Right atrium auricular region (tissue), 2 donors: ENCODE measurements at regions not wholly inside any gene's neighbourhood (a gene's known extent, or its start where the extent isn't known, plus 50 kb on each side); places are given as distances from the start of the nearest gene placed in this dataset.

Source experiments
- DNase-seq: peaks from one replicate; pipeline ENCODE4 v3.0.0-alpha.2; 2019; ENCODE audit warnings: low spot score
- H3K27ac ChIP-seq, 2 donors: fragments of 200-600 bp; sonication (generic); 1 replicate in 1 of 2; 2 replicates in 1 of 2; pipeline ENCODE4 v1.5.1; 2016 to 2019
- H3K27me3 ChIP-seq, 2 donors: fragments of 200-600 bp; sonication (generic); one replicate each; pipeline versions ENCODE4 v1.5.1 to v1.6.0; 2017 to 2019
- H3K36me3 ChIP-seq: fragments of 200-600 bp; sonication (generic); one replicate; pipeline ENCODE4 v1.5.1; 2016
- H3K4me1 ChIP-seq, 2 donors: fragments of 200-600 bp; sonication (generic); one replicate each; pipeline versions ENCODE4 v1.5.1 to v1.6.0; 2017 to 2019
- H3K4me3 ChIP-seq, 2 donors: fragments of 200-600 bp; sonication (generic); 1 replicate in 1 of 2; 2 replicates in 1 of 2; pipeline ENCODE4 v1.5.1; 2017 to 2019; ENCODE audit warnings: mild to moderate bottlenecking in 1 of 2, moderate library complexity in 1 of 2
- H3K9me3 ChIP-seq, 2 donors: fragments of 200-600 bp; sonication (generic); one replicate each; pipeline ENCODE4 v1.5.1; 2019
- TF ChIP-seq, protein P1 (sequence below), 2 donors: fragments of 200-600 bp; sonication (generic); IDR thresholded peaks; one replicate each; pipeline ENCODE4 v1.5.1; 2019; ENCODE audit warnings: antibody characterized with exemption in 2 of 2

DNA sequence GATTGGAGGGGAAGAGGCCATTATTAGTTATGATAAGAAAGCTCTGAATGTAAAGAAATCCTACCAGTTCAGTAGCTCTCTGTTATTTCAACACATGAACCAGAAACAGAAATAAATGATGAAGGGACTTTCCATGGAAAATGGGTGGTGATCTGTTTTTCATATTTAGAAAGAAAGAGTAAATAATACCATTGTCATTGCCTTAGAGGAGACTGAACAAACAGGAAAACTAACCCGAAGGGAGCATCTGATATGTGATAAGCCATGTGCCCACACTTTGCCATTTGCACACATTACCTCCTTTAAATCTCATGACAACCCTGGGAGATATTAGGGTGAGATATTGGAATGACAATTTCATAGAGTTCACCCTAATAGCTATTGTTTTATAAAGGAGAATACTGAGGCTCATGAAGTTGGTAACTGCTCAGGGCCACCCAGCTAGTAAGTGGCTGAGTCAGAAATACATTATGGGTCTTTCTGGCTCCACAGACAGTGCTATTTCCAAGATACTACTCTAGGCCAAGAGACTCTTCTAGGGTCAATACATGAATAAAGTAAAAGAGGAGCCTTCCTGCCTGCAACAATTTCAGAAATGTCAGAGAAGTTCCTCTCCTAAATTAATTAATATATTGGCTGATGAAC lies 111.0 kb upstream of the SLIT3 start:
- no peak for DNase-seq
- Histone ChIP-seq H3K36me3 (no peaks in the 10 kb centered on the region), H3K4me3 (no peak overlapping the region), H3K27me3 (no peaks in the 10 kb centered on the region), H3K4me1 (no peaks in the 10 kb centered on the region), H3K9me3 (no peaks in the 10 kb centered on the region), H3K27ac (no peak overlapping the region)
- TF ChIP-seq, protein P1, sequence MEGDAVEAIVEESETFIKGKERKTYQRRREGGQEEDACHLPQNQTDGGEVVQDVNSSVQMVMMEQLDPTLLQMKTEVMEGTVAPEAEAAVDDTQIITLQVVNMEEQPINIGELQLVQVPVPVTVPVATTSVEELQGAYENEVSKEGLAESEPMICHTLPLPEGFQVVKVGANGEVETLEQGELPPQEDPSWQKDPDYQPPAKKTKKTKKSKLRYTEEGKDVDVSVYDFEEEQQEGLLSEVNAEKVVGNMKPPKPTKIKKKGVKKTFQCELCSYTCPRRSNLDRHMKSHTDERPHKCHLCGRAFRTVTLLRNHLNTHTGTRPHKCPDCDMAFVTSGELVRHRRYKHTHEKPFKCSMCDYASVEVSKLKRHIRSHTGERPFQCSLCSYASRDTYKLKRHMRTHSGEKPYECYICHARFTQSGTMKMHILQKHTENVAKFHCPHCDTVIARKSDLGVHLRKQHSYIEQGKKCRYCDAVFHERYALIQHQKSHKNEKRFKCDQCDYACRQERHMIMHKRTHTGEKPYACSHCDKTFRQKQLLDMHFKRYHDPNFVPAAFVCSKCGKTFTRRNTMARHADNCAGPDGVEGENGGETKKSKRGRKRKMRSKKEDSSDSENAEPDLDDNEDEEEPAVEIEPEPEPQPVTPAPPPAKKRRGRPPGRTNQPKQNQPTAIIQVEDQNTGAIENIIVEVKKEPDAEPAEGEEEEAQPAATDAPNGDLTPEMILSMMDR (IDR thresholded peaks at IDR 0.05) = no peak

DNA sequence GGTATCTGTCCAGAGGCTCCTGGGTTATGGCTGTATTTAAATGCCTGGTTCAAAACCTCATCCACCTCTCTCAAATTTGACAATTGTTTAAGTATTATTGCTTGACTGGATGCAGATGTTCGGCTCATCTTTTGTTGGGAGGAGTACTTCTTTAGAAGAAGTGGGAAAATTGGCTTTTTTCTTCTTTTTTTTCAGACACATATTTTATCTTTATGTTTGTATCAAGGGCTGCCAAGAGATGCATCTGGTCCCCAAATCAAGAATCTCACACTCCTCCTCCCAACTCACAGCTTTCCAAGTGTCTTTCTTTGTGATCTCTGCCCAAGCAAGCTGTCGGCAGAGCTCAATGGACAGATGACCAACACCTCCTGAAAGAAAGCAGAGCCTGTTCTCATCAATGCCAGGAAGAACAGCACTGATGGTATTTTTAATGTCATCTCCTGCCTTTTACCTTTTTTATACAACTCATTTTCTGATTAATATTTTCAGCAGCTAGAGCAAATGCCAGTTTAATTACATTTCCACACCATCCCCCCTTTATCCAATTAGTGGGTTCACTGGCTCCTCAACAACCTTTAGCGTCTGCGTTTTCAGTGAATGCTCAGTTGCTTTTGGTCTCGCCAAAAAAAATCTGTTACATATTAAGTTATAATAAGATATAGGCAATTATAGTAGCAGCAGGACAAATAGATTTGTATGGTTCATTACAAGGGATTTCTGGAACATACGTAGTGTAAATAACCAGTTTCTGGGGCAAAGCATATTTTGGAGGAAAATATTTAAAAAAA lies 110.3 kb upstream of the SLIT3 start:
- H3K36me3 ChIP-seq = no peaks in the 10 kb centered on the region
- H3K4me1 ChIP-seq = no peaks in the 10 kb centered on the region
- H3K9me3 ChIP-seq = no peaks in the 10 kb centered on the region
- DNase-seq = no peak
- TF ChIP-seq, protein P1 (IDR thresholded peaks at IDR 0.05) = no peak
- H3K4me3 ChIP-seq = no peak overlapping the region
- H3K27me3 ChIP-seq = no peaks in the 10 kb centered on the region
- H3K27ac ChIP-seq = no peak overlapping the region

DNA sequence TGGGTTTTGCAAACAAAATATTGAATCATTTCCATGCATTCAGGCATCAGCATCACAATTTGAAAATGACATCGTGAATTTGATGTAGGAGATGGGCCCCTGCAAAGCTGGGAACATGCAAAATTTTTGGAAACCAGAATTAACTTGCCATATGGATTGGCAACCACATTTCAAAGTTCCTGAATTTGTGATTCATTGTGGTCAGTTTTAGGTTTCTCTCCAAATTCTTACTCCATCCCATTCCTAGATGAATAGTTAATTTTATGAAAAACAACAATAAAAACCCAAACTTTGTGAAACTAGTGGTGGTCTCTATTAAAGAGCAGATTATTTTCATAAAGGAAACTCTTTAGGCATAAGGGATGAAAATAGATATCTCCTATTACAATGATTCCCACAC lies 107.8 kb upstream of the SLIT3 start:
- Histone ChIP-seq H3K27ac (no peak overlapping the region), H3K27me3 (no peaks in the 10 kb centered on the region), H3K36me3 (no peaks in the 10 kb centered on the region), H3K9me3 (no peaks in the 10 kb centered on the region), H3K4me3 (no peak overlapping the region), H3K4me1 (no peaks in the 10 kb centered on the region)
- TF ChIP-seq, protein P1 (IDR thresholded peaks at IDR 0.05) = no peak
- DNase-seq = no peak

DNA sequence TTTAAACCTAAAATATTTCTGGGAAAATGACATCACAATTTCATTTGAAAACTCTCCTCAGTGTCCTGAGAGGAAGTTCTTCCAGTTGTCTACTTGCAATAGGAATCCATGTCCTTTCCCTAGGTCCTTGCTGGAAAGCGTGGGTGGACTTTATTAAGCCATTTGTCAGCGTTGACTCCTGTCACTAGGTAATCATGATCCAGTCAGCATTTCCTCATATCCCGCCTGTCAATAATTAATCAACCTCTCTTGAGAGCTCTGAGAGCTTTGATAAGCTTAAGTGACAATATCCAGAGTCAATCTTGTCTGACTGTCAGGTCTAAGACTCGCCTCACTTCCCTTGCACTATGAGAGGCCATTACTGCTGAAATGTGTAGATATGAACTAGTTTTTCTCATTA lies 107.2 kb upstream of the SLIT3 start:
- H3K4me1 ChIP-seq = no peaks in the 10 kb centered on the region
- no peaks in the 10 kb centered on the region for H3K36me3 ChIP-seq
- no peak overlapping the region for H3K27ac ChIP-seq
- TF ChIP-seq, protein P1 (IDR thresholded peaks at IDR 0.05) = no peak
- no peak overlapping the region for H3K4me3 ChIP-seq
- no peaks in the 10 kb centered on the region for H3K27me3 ChIP-seq
- no peaks in the 10 kb centered on the region for H3K9me3 ChIP-seq
- DNase-seq = no peak

DNA sequence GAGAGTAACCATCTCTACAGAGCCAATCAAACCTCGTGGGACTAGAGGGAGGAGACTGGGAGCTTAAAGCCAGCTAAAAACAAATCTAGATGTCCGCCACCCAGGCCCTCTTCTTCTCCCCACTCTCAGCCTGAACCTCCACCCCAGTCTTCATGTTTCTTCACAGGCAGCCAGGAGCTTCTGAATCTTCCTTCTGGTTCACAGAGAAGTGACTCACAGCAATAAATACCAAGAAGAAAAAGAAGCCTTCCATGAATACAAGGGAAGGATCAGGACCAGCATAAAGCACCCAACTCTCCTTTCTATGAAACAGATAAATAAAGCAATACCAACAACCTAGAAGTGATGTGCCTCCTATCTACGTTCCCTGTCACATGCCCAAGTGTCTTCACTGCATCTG lies 103.3 kb upstream of the SLIT3 start:
- TF ChIP-seq, protein P1 (IDR thresholded peaks at IDR 0.05) = no peak
- no peaks in the 10 kb centered on the region for H3K27me3 ChIP-seq
- H3K9me3 ChIP-seq = no peaks in the 10 kb centered on the region
- no peak overlapping the region for H3K27ac ChIP-seq
- no peak overlapping the region for H3K4me3 ChIP-seq
- no peak for DNase-seq
- H3K36me3 ChIP-seq = no peaks in the 10 kb centered on the region
- H3K4me1 ChIP-seq = no peaks in the 10 kb centered on the region
